ENCODE measurements at regions not wholly inside any gene's neighbourhood (a gene's known extent, or its start where the extent isn't known, plus 50 kb on each side); places are given as distances from the start of the nearest gene placed in this dataset.
"Not testable (repeated sequence)": the region's sequence is repeated elsewhere in the genome, so short reads cannot be mapped to it uniquely, and the experiment has no call there.

- H3K9ac ChIP-seq (ENCODE audit: low read length); H3K27ac ChIP-seq (ENCODE audit: low read length); H3K4me3 ChIP-seq (ENCODE audit: low read length); H2AFZ ChIP-seq (ENCODE audit: low read length); DNase-seq; H4K20me1 ChIP-seq (ENCODE audit: low read length); BruUV-seq (replicated peaks); CTCF ChIA-PET; H3K4me1 ChIP-seq (ENCODE audit: insufficient read depth, low read length); H3K36me3 ChIP-seq (ENCODE audit: low read depth, low read length); H3K79me2 ChIP-seq (ENCODE audit: low read length); H3K27me3 ChIP-seq (ENCODE audit: low read length); H3K9me3 ChIP-seq (ENCODE audit: low read length); H3K4me2 ChIP-seq (ENCODE audit: low read length); intact Hi-C loops (cut with micrococcal nuclease); ATAC-seq; H3F3A ChIP-seq (ENCODE audit: low read length, unreplicated experiment); POLR2A ChIA-PET (ENCODE audit: unreplicated experiment); H3K9me2 ChIP-seq (replicated peaks; ENCODE audit: low read length): not testable (repeated sequence)
These were observed 332.9 kb upstream of the PLGLB2 start for GRCh38 chr2:87414795-87415570.

GRCh38 chr2:87415586-87416265 is 332.2 kb upstream of the PLGLB2 start:
- H3K27me3 ChIP-seq (ENCODE audit: low read length); CTCF ChIA-PET; H3F3A ChIP-seq (ENCODE audit: low read length, unreplicated experiment); H3K9me3 ChIP-seq (ENCODE audit: low read length); H3K9ac ChIP-seq (ENCODE audit: low read length); H3K36me3 ChIP-seq (ENCODE audit: low read depth, low read length); H3K79me2 ChIP-seq (ENCODE audit: low read length); BruUV-seq (replicated peaks); H3K9me2 ChIP-seq (replicated peaks; ENCODE audit: low read length); H3K27ac ChIP-seq (ENCODE audit: low read length); intact Hi-C loops (cut with micrococcal nuclease); ATAC-seq; H2AFZ ChIP-seq (ENCODE audit: low read length); H3K4me3 ChIP-seq (ENCODE audit: low read length); DNase-seq; H3K4me1 ChIP-seq (ENCODE audit: insufficient read depth, low read length); H3K4me2 ChIP-seq (ENCODE audit: low read length); H4K20me1 ChIP-seq (ENCODE audit: low read length); POLR2A ChIA-PET (ENCODE audit: unreplicated experiment): not testable (repeated sequence)

- H3F3A ChIP-seq (ENCODE audit: low read length, unreplicated experiment); H3K79me2 ChIP-seq (ENCODE audit: low read length); H3K9me2 ChIP-seq (replicated peaks; ENCODE audit: low read length); H3K9me3 ChIP-seq (ENCODE audit: low read length); ATAC-seq; H3K9ac ChIP-seq (ENCODE audit: low read length); H3K27me3 ChIP-seq (ENCODE audit: low read length); H3K36me3 ChIP-seq (ENCODE audit: low read depth, low read length); H2AFZ ChIP-seq (ENCODE audit: low read length); H3K4me1 ChIP-seq (ENCODE audit: insufficient read depth, low read length); POLR2A ChIA-PET (ENCODE audit: unreplicated experiment); H4K20me1 ChIP-seq (ENCODE audit: low read length); H3K4me2 ChIP-seq (ENCODE audit: low read length); H3K27ac ChIP-seq (ENCODE audit: low read length); H3K4me3 ChIP-seq (ENCODE audit: low read length); intact Hi-C loops (cut with micrococcal nuclease); DNase-seq; BruUV-seq (replicated peaks); CTCF ChIA-PET: not testable (repeated sequence)
These were observed 331.7 kb upstream of the PLGLB2 start for GRCh38 chr2:87416266-87416592.

- H3K4me2 ChIP-seq (ENCODE audit: low read length); H3K4me1 ChIP-seq (ENCODE audit: insufficient read depth, low read length); H3K27me3 ChIP-seq (ENCODE audit: low read length); CTCF ChIA-PET; intact Hi-C loops (cut with micrococcal nuclease); H3K9me3 ChIP-seq (ENCODE audit: low read length); DNase-seq; POLR2A ChIA-PET (ENCODE audit: unreplicated experiment); H3K36me3 ChIP-seq (ENCODE audit: low read depth, low read length); H3K79me2 ChIP-seq (ENCODE audit: low read length); H2AFZ ChIP-seq (ENCODE audit: low read length); H4K20me1 ChIP-seq (ENCODE audit: low read length); H3K4me3 ChIP-seq (ENCODE audit: low read length); H3F3A ChIP-seq (ENCODE audit: low read length, unreplicated experiment); H3K27ac ChIP-seq (ENCODE audit: low read length); ATAC-seq; H3K9ac ChIP-seq (ENCODE audit: low read length); BruUV-seq (replicated peaks); H3K9me2 ChIP-seq (replicated peaks; ENCODE audit: low read length): not testable (repeated sequence)
These were observed 330.7 kb upstream of the PLGLB2 start for GRCh38 chr2:87417147-87417546.

GRCh38 chr2:87417742-87418567 is 329.9 kb upstream of the PLGLB2 start:
- CTCF ChIA-PET; H3K9ac ChIP-seq (ENCODE audit: low read length); H3K79me2 ChIP-seq (ENCODE audit: low read length); POLR2A ChIA-PET (ENCODE audit: unreplicated experiment); H3K4me3 ChIP-seq (ENCODE audit: low read length); H3F3A ChIP-seq (ENCODE audit: low read length, unreplicated experiment); H3K27me3 ChIP-seq (ENCODE audit: low read length); H3K36me3 ChIP-seq (ENCODE audit: low read depth, low read length); H3K4me2 ChIP-seq (ENCODE audit: low read length); H3K9me3 ChIP-seq (ENCODE audit: low read length); ATAC-seq; BruUV-seq (replicated peaks); intact Hi-C loops (cut with micrococcal nuclease); DNase-seq; H4K20me1 ChIP-seq (ENCODE audit: low read length); H3K4me1 ChIP-seq (ENCODE audit: insufficient read depth, low read length); H3K9me2 ChIP-seq (replicated peaks; ENCODE audit: low read length); H2AFZ ChIP-seq (ENCODE audit: low read length); H3K27ac ChIP-seq (ENCODE audit: low read length): not testable (repeated sequence)

GRCh38 chr2:87418823-87419822 is 328.8 kb upstream of the PLGLB2 start:
- H3K9me2 ChIP-seq (replicated peaks; ENCODE audit: low read length); H3K9me3 ChIP-seq (ENCODE audit: low read length); BruUV-seq (replicated peaks); H3K4me1 ChIP-seq (ENCODE audit: insufficient read depth, low read length); ATAC-seq; H4K20me1 ChIP-seq (ENCODE audit: low read length); H3K36me3 ChIP-seq (ENCODE audit: low read depth, low read length); H3F3A ChIP-seq (ENCODE audit: low read length, unreplicated experiment); H3K27ac ChIP-seq (ENCODE audit: low read length); CTCF ChIA-PET; H3K9ac ChIP-seq (ENCODE audit: low read length); POLR2A ChIA-PET (ENCODE audit: unreplicated experiment); H3K27me3 ChIP-seq (ENCODE audit: low read length); H3K4me3 ChIP-seq (ENCODE audit: low read length); H3K79me2 ChIP-seq (ENCODE audit: low read length); H3K4me2 ChIP-seq (ENCODE audit: low read length); H2AFZ ChIP-seq (ENCODE audit: low read length); intact Hi-C loops (cut with micrococcal nuclease); DNase-seq: not testable (repeated sequence)

Data from PC-3 (cell line).